ENCODE measurements at regions not wholly inside any gene's neighbourhood (a gene's known extent, or its start where the extent isn't known, plus 50 kb on each side); places are given as distances from the start of the nearest gene placed in this dataset.
"Not testable (repeated sequence)": the region's sequence is repeated elsewhere in the genome, so short reads cannot be mapped to it uniquely, and the experiment has no call there.

DNA sequence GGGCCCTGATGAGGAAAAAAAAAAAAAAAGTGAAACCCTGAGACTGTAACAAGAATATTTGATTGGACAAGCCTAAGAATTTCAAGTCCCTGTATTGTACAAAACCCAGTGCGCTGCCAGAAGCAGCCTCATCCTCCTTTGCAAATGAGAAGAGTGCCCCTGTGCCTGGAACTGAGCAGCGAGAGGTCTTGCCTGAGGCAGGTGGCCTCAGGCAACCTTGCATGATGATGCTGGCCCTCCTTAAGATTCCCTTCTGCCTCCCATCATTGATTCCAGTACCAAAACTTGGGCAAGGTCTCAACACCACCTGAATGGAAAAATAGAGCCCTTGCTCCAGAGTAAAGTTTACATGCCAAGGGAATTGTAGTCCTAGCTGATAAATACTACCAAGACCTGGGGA, 129.6 kb upstream of the RAB4A start:
- FAIRE-seq, result no peak

- FAIRE-seq, result no peak
These were observed 129.1 kb upstream of the RAB4A start for GRCh38 chr1:229141689-229142377.

DNA sequence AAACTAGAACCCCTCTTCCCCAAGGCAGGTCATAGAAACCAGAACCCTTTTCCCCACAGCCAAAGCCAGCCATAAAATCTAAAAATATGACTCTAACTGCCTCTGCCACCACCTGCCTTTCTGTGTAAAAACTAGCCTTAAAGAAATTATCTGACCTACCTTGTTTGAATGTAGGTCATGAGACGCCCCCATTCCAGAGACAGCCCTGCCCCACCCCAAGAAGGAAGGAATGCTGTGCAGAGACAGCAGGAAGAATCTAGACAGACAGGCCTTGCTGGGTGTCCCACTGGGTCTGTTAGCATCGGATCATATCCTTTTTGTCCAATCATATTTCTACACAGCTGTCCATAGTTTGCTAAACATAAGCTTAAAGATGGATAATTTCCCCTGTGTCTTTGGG, 128.4 kb upstream of the RAB4A start:
- FAIRE-seq, result no peak

DNA sequence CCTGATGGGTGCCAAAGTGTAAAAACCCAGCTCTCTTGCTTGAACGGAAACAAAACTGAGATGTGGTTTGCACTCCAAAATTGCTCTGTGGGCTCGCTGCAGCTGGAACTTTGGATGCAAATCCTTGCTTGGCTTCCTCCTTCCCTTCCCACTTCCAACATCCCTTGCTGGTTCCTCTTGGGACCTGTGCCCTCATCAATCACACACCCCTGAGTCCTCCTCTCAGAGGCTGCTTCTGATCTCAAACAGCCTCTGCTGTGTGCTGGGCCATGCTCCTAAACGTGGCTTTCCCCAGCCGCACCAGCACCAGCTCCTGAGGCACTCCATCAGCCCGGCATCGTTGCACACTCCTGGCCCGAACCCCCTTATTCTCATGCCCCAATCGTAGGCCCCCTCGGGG, 124.3 kb upstream of the RAB4A start:
- FAIRE-seq, result no peak

GRCh38 chr1:229147072-229147471, 123.8 kb upstream of the RAB4A start:
- no peak for FAIRE-seq

DNA sequence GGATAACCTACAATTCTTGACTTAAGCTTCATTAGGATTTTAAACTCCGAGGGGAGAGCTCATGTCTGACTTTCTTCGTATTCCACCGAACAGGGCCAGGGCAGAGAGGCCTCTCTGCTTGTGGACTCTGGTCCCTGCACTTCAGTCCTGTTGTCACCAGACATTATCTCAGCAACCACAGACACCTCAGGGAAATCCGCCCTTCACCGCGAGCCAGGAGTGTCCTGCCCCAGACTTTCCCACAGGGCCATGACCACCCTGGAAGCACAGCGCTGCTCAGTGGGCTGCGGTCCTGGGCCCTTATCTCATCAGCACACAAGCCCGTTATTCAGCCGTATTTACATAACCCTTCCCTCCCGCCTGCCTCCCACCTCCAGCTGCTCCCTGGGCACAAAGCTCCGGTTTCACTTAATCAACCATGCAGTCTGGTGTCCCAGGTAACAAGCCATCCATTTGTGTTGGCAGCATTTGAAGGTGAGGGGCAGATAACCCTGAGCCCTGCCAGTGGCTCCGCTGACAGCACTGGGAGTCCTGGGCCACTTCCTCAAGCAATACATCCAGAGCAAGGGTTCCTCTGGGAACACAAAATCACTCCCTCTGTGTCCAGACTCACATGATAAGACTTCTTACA, 122.8 kb upstream of the RAB4A start:
- no peak for FAIRE-seq

GRCh38 chr1:229148743-229149142, 122.2 kb upstream of the RAB4A start:
- no peak for FAIRE-seq

GRCh38 chr1:229149435-229149834, 121.5 kb upstream of the RAB4A start:
- no peak for FAIRE-seq

DNA sequence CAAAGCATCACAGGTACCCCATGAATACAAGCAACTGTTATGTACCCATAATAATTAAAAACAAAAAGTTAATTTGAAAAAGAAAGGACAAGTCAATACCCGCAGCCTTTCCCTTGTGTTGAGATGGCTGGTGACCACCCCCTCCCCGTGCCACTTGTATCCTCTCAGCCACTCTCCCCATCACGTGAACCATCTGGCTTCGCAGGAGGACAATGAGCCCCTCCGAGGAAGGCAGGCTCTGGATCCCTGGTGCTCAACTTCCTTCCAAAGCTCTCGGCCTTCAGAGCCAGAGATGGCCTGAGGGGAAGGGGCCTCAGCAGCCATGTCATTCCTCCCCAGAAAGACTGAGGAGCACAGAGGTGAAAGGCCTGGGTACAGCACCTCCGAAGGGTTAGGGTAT, 120.4 kb upstream of the RAB4A start:
- no peak for FAIRE-seq

DNA sequence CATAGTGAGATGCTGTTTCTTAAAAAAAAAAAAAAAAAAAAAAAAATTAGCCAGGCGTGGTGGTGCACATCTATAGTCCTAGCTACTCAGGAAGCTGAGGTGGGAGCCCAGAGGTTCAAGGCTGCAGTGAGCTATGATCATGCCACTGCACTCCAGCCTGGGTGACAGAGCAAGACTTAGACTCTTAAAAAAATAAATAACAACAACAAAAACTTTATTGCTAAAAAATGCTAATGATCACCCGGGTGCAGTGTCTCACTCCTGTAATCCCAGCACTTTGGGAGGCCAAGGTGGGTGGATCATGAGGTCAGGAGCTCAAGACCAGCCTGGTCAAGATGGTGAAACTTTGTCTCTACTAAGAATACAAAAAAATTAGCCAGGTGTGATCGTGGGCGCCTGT, 119.5 kb upstream of the RAB4A start:
- not testable (repeated sequence) for FAIRE-seq

- no peak for FAIRE-seq
These were observed 118.6 kb upstream of the RAB4A start for GRCh38 chr1:229152311-229152710.

DNA sequence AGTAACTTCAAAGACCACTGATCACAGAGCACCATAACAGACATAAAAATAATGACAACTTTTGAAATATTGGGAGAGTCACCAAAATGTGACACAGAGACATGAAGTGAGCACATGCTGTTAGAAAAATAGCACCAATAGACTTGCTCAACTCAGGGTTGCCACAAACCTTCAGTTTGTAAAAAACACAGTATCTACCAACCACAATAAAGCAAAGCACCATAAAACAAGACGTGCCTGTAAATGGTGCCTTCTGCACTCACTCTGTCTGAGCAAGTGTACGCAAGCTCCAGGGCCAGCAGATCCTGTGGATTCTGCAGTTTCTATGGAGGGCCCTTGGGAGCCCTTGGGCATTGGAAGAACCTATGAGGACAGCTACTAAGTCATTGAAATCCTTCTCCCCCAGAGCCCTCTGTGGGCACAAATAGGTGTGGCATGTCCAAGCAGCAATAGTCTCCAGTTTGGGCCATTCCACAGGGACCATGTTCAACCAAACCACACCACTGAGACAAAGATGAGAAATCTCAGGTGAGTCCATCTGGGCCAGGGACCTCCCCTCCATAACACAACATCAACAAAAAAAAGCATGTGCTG, 116.9 kb upstream of the RAB4A start:
- no peak for FAIRE-seq

- FAIRE-seq, result no peak
These were observed 116.1 kb upstream of the RAB4A start for GRCh38 chr1:229154811-229155210.

DNA sequence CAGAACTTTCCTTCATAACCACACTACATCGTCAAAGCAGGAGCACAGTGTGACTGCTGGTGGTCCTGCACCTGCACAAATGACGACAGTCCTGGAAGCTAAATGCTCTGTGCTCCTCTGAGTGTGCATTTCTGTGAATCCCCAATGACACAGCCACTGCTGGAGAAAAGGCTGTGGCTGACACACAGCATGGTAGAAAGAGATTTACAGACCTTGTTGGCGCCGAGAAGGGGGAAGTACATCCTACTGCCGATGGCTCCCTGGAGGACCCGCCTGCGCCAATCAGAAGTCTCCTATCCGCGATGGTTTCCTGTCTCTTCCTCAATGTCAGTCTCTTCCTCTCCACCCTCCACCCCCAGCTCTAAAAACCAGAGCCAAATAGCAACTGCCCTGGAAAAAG, 115.4 kb upstream of the RAB4A start:
- FAIRE-seq, result no peak

DNA sequence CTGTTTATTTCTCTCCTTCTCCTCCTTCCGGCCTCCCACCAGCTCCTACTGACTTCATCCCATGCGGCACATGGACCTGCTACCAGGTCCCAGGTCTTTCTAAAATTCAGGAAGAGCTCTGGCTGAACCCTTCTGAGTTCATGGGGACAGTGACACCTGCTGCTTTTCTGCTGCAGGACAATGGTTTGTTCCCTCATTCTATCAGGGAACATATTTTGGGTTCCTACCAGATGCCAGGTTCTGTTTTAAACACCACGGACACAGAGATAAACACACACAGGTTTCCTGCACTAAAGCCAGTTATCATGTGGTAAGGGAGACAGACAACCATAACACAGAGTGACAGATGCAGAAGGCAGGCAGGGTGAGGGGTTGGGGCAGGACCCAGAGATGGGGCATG, 114.0 kb upstream of the RAB4A start:
- FAIRE-seq, result no peak

- no peak for FAIRE-seq
These were observed 113.4 kb upstream of the RAB4A start for GRCh38 chr1:229157480-229157879.

DNA sequence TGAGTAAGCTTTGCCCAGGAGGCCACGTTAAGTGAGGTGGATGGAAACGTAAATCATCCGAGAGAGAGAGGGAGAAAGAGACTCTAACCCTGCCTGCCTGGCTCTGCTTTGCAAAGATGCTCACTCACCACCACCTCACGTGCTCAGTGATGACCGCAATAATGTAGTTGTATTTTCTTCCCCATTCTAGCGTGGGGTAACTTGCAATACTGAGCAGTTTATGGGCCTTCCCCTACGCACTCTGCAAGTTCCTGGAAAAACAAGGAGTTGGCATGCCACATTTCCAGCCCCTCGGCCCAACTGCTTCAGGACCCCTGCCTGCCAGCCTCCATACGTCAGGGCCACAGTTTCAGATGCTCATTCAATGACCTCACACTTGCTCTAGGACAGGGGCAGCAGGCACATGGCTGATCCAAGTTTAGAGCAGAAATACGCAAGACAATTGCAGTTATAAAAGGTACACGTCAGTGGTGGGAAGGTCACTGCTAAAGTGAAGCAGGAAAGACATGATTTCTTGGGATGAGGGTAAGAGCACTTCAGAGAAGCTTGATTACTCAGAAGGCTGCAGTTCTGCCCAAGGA, 112.5 kb upstream of the RAB4A start:
- FAIRE-seq, result no peak

DNA sequence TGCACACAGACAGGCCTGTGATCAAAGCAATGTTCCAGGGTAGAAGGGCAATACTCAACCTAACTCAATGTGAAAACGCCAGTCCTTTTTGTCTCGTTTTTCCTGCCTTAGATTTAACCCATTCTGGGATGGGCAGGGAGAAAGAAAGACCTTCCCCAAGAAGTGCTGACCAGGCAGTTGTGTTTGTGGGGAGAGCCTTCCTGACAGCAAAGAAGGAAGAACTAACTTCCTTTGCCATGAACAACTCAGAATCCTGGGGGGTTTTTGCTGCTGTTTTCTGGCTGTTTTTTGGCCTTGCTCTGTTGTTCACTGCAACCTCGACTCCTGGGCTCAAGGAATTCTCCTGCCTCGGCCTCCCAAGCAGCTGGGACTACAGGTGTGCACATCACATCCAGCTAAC, 112.0 kb upstream of the RAB4A start:
- FAIRE-seq, result no peak

- no peak for FAIRE-seq
These were observed 111.0 kb upstream of the RAB4A start for GRCh38 chr1:229159668-229160544.

DNA sequence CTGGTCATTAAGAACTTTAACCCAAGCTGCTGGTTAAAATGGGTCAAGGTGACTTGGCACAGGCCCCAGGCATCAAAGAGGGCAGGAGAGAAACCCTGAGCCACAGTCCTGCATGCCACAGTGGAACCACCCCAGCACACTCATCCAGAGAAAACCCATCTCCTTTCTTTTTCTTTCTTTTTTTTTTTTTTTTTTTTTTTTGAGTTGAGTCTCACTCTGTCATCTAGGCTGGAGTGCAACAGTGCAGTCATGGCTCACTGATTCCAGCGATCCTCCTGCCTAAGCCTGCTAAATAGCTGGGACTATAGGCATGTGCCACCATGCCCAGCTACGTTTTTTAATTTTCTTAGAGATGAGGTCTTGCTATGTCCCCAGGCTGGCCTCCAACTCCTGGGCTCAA, 109.2 kb upstream of the RAB4A start:
- no peak for FAIRE-seq

GRCh38 chr1:229162825-229163515, 107.9 kb upstream of the RAB4A start:
- no peak for FAIRE-seq

DNA sequence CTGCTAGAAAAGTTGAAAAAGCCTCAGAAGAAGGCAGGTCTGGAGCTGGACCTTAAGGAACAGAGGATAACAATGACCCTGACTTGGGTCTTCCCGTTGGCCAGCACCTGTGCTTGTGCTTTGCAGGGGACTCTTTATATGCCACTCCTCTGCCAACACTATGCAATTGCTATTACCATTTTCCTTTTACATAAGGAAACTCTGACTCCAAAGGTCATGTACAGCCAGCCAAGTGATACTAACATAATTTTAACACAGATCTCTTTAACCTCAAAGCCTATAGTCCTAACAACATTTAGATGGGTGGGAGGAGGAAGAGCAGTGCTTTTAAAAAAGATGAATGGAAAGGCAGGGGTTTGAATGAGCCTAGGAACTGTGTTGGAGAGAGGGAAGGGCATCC, 106.6 kb upstream of the RAB4A start:
- FAIRE-seq, result no peak
